ENCODE measurements at regions not wholly inside any gene's neighbourhood (a gene's known extent, or its start where the extent isn't known, plus 50 kb on each side); places are given as distances from the start of the nearest gene placed in this dataset.
A peak's percentile ranks its signal among the peaks of the same experiment; 100 is the strongest.

DNA sequence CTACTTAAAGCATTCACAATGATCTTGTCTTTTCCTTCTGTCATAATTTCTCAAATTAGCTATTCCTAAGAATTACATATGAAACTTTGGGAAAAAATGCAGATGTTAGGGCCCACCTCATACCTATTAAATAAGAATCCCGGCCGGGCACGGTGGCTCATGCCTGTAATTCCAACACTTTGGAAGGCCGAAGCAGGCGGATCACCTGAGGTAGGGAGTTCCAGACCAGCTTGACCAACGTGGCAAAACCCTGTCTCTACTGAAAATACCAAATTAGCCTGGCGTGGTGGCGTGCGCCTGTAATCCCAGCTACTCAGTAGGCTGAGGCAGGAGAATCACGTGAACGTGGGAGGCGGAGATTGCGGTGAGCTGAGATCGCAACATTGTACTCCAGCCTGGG lies 158.4 kb upstream of the TLL1 start:
- H3K4me3 ChIP-seq (ENCODE audit: low read depth, low read length), result no peak overlapping the region
- TF ChIP-seq CTCF (IDR thresholded peaks at IDR 0.05; ENCODE audit: control insufficient read depth, extremely low read depth, insufficient read depth), result no peak
- DNase-seq (ENCODE audit: low read depth), result no peak

- no peak for DNase-seq (ENCODE audit: low read depth)
- no peak for TF ChIP-seq CTCF (IDR thresholded peaks at IDR 0.05; ENCODE audit: control insufficient read depth, extremely low read depth, insufficient read depth)
- no peak overlapping the region for H3K4me3 ChIP-seq (ENCODE audit: low read depth, low read length)
These were observed 157.8 kb upstream of the TLL1 start for GRCh38 chr4:165715211-165715610.

DNA sequence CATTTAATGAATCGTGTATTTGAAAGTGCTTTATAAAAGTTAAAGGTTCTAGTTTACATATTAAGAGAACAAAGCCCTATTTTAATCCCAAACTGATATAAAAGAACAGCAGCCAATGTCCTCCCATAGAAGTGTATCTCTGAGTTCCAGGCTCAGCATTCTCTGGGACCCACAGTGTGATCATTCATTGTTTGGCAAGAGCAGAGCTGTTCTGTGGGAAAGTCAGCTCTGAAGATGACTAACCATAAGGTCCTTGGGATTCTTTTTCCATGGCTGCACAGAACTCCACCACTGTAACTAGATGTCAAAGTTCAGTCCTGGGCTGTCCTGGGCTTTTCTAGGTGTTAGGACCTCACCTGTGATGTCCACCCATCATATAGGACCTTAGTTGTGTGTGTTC lies 157.0 kb upstream of the TLL1 start:
- TF ChIP-seq CTCF (IDR thresholded peaks at IDR 0.05; ENCODE audit: control insufficient read depth, extremely low read depth, insufficient read depth), result no peak
- DNase-seq (ENCODE audit: low read depth), result no peak
- no peak overlapping the region for H3K4me3 ChIP-seq (ENCODE audit: low read depth, low read length)

DNA sequence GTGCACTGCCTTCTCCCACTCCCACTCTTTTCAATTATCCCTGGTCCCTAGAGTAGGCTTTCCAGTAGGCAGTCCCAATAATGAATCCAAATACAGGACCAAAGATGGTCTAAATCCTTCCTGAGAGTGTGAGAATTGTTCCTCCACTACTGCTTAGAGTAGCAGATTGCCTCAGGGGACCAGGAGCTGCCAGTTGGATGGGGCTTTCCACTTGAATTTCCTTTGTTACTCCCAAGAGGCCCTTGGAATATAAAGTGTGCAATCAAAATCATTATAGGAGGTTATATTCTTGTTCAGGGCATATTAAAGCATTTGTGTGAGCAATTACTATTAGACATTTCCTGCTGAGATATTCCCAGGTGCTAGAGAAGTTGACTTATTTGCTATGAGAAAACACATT lies 156.6 kb upstream of the TLL1 start:
- TF ChIP-seq CTCF (IDR thresholded peaks at IDR 0.05; ENCODE audit: control insufficient read depth, extremely low read depth, insufficient read depth), result no peak
- H3K4me3 ChIP-seq (ENCODE audit: low read depth, low read length), result no peak overlapping the region
- no peak for DNase-seq (ENCODE audit: low read depth)

DNA sequence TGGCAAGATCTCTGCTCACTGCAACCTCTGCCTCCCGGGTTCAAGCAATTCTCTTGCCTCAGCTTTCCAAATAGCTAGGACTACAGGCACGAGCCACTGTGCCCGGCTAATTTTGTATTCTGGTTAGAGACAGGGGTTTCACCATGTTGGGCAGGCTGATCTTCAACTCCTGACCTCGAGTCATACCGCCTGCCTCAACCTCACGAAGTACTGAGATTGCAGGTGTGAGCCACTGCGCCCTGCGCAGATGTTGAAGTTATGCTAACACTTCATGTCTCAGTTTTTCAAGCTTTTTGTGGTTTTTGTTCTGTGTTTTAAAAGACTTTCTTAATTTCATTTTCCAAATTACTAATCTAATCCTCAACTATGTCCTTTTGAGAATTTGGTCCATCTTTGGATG lies 154.4 kb upstream of the TLL1 start:
- no peak for TF ChIP-seq CTCF (IDR thresholded peaks at IDR 0.05; ENCODE audit: control insufficient read depth, extremely low read depth, insufficient read depth)
- no peak overlapping the region for H3K4me3 ChIP-seq (ENCODE audit: low read depth, low read length)
- DNase-seq (ENCODE audit: low read depth), result no peak

GRCh38 chr4:165720411-165721082 lies 152.5 kb upstream of the TLL1 start:
- peak; percentile 95 for DNase-seq (ENCODE audit: low read depth)
- no peak overlapping the region for H3K4me3 ChIP-seq (ENCODE audit: low read depth, low read length)
- no peak for TF ChIP-seq CTCF (IDR thresholded peaks at IDR 0.05; ENCODE audit: control insufficient read depth, extremely low read depth, insufficient read depth)

DNA sequence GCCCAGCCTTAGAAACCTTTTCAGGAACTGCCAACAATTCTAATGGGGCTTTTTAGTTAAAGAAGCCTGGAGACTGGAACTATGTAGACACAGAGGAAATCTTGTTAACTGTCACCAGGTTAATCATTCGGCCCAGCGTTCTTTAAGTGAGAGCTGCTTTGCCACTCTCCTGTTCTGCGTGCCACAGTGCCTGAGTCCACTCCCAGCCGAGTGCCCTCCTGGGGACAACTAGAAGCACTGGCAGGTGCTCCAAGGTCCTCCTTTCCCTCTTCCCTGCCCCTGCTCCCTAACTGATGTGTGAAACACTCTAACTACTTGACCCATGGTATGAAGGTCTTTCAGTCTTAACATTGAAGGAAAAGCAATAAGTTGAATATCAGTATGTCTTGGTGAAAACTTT lies 151.2 kb upstream of the TLL1 start:
- no peak overlapping the region for H3K4me3 ChIP-seq (ENCODE audit: low read depth, low read length)
- no peak for DNase-seq (ENCODE audit: low read depth)
- TF ChIP-seq CTCF (IDR thresholded peaks at IDR 0.05; ENCODE audit: control insufficient read depth, extremely low read depth, insufficient read depth), result no peak

All from LNCaP clone FGC (cell line).